Neutrophil (primary cell): ENCODE measurements at regions not wholly inside any gene's neighbourhood (a gene's known extent, or its start where the extent isn't known, plus 50 kb on each side); places are given as distances from the start of the nearest gene placed in this dataset.

ENCODE experiments used
- H3K27ac ChIP-seq: fragments of 200-600 bp; sonication (generic); 2 replicates; pipeline ENCODE4 v1.5.1; 2016; ENCODE audit warnings: mild to moderate bottlenecking, moderate library complexity
- H3K27me3 ChIP-seq: fragments of 200-600 bp; sonication (generic); 2 replicates; pipeline ENCODE4 v1.6.0; 2016; ENCODE audit warnings: mild to moderate bottlenecking
- H3K36me3 ChIP-seq: fragments of 200-600 bp; sonication (generic); 2 replicates; pipeline ENCODE4 v1.5.1; 2017
- H3K4me1 ChIP-seq, 2 experiments: fragments of 200-600 bp in 1 of 2; sonication (generic) in 1 of 2; 1 replicate in 1 of 2; 2 replicates in 1 of 2; pipeline versions ENCODE4 v1.5.1 to v1.6.1; 2013 to 2016; ENCODE audit warnings: low read depth in 1 of 2, low read length in 1 of 2, mild to moderate bottlenecking in 1 of 2, moderate library complexity in 1 of 2; ENCODE audit not compliant: control insufficient read depth in 1 of 2, insufficient read depth in 1 of 2
- H3K4me3 ChIP-seq, 2 experiments: fragments of 200-600 bp in 1 of 2; sonication (generic) in 1 of 2; 1 replicate in 1 of 2; 2 replicates in 1 of 2; pipeline ENCODE4 v1.5.1; 2013 to 2016; ENCODE audit warnings: low read depth in 1 of 2, low read length in 1 of 2, mild to moderate bottlenecking in 1 of 2, moderate library complexity in 1 of 2
- H3K9me3 ChIP-seq: fragments of 200-600 bp; sonication (generic); 2 replicates; pipeline ENCODE4 v1.5.1; 2016
- CTCF ChIP-seq: fragments of 200-600 bp; sonication (generic); IDR thresholded peaks from 2 replicates; pipeline ENCODE4 v1.5.1; 2016; ENCODE audit warnings: antibody characterized with exemption

DNA sequence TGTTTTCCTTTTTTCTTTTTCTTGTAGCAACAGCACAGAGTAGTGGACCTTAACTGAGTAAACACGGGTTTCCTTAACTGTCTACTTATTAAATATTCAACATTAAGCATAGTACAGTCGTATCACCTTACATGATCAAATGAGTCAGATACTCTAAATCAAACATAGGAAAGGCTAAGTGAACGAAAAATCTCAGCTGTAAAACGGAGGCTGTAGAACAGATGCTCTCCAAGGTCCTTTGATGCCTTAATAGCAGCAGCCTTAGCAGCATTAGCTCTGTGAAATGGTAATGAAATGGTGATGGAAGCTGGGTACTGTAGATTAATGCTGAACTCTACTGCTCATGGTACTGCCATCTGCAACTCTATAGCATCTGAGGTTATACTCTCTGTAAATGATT, 1433.3 kb upstream of the C9orf72 start:
- H3K9me3 ChIP-seq = no peaks in the 10 kb centered on the region
- H3K4me3 ChIP-seq = no peak overlapping the region
- H3K27me3 ChIP-seq = no peaks in the 10 kb centered on the region
- H3K36me3 ChIP-seq = no peaks in the 10 kb centered on the region
- H3K4me1 ChIP-seq = no peaks in the 10 kb centered on the region
- no peak overlapping the region for H3K27ac ChIP-seq
- no peak for TF ChIP-seq CTCF

DNA sequence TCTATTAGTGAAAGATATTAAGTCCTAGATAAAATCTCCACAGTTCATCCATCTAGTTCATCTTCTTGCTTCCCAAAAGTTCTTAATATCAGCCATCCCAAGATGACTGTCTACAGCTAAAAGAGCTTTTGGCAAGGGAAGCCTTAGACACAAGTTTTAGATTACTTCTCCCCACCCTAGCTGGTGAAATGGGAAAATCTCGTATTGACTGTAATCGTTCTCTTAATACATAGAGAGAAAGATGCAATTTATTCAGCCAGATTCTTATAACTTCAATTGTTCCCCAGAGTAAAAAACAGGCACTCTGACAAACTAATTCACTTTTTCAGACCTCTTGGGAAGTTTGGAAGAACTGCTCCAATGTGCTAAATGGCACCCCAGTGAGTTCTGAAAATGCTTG, 1439.6 kb upstream of the C9orf72 start:
- no peak for TF ChIP-seq CTCF
- Histone ChIP-seq H3K36me3 (no peaks in the 10 kb centered on the region), H3K27me3 (no peaks in the 10 kb centered on the region)

DNA sequence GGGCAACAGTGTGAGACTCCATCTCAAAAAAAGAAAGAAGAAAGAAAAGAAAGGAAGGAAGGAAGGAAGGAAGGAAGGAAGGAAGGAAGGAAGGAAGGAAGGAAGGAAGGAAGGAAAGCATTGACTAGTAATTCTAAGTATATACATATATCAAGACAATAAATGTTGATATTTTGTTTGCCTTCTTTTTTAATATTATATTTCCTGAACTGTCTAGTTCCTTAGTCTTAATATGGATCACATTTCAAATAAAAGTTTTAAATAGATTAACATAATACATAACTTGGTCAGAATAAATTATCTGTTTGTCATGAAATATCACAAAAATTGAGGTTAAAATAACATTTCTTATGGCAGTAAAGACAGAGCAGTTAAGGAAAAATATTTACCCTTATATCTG, 1448.4 kb upstream of the C9orf72 start:
- Histone ChIP-seq H3K4me3 (no peak overlapping the region), H3K27me3 (no peaks in the 10 kb centered on the region), H3K27ac (no peak overlapping the region), H3K36me3 (no peaks in the 10 kb centered on the region), H3K4me1 (no peaks in the 10 kb centered on the region), H3K9me3 (no peaks in the 10 kb centered on the region)
- no peak for TF ChIP-seq CTCF

More for the DNA sequence above, 1439.6 kb upstream of the C9orf72 start:
- Histone ChIP-seq H3K9me3 (no peaks in the 10 kb centered on the region), H3K27ac (no peak overlapping the region), H3K4me3 (no peak overlapping the region), H3K4me1 (no peaks in the 10 kb centered on the region)

GRCh38 chr9:29038332-29038731, 1465.1 kb upstream of the C9orf72 start:
- no peak for TF ChIP-seq CTCF
- Histone ChIP-seq H3K9me3 (no peaks in the 10 kb centered on the region), H3K4me1 (no peaks in the 10 kb centered on the region), H3K27ac (no peak overlapping the region), H3K27me3 (no peaks in the 10 kb centered on the region), H3K36me3 (no peaks in the 10 kb centered on the region), H3K4me3 (no peak overlapping the region)

DNA sequence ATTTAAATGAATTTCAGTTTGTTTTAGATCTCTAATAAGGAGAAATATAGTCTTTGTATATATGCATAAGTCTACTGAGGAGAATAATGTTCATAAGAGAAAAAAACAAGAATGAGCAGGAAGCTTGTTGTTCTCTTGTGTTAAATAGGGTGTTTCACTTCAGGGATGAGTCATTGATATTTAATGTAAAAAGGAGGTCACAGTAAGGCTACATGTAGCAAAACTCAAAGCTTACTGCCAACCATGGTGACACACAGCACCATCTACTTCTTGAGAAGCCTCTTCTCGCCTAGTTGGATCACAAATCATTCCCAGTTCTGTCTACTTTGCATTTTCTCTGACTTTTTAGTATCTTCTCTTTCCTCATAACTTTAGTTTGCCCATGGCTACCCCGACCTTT, 1466.0 kb upstream of the C9orf72 start:
- H3K36me3 ChIP-seq = no peaks in the 10 kb centered on the region
- H3K4me3 ChIP-seq = no peak overlapping the region
- no peaks in the 10 kb centered on the region for H3K27me3 ChIP-seq
- TF ChIP-seq CTCF = no peak
- H3K27ac ChIP-seq = no peak overlapping the region
- H3K9me3 ChIP-seq = no peaks in the 10 kb centered on the region
- H3K4me1 ChIP-seq = no peaks in the 10 kb centered on the region

- no peak for TF ChIP-seq CTCF
- Histone ChIP-seq H3K36me3 (no peaks in the 10 kb centered on the region), H3K9me3 (no peaks in the 10 kb centered on the region), H3K27me3 (no peaks in the 10 kb centered on the region), H3K4me3 (no peak overlapping the region), H3K27ac (no peak overlapping the region), H3K4me1 (no peaks in the 10 kb centered on the region)
Measured at GRCh38 chr9:29043072-29043471, 1469.8 kb upstream of the C9orf72 start.
